ENCODE measurements at regions not wholly inside any gene's neighbourhood (a gene's known extent, or its start where the extent isn't known, plus 50 kb on each side); places are given as distances from the start of the nearest gene placed in this dataset.

- TF ChIP-seq ZNF281 (CRISPR knock-in tag; IDR thresholded peaks at IDR 0.05) = no peak
- no peak for TF ChIP-seq GRHL2 (CRISPR knock-in tag; IDR thresholded peaks at IDR 0.05; ENCODE audit: insufficient replicate concordance, severe bottlenecking)
- TF ChIP-seq MYBL2 (CRISPR knock-in tag; IDR thresholded peaks at IDR 0.05) = no peak
- TF ChIP-seq OVOL2 (CRISPR knock-in tag; IDR thresholded peaks at IDR 0.05; ENCODE audit: borderline replicate concordance) = no peak
- no peak for TF ChIP-seq TP53 (CRISPR knock-in tag; IDR thresholded peaks at IDR 0.05)
- TF ChIP-seq CTCF (IDR thresholded peaks at IDR 0.05) = no peak
Measured at GRCh38 chr11:112805658-112806057, 155.6 kb upstream of the NCAM1 start (continued).

- ChIA-PET POLR2A (no interaction called here), CTCF (interaction anchor here (0.9 to 1.2 kb wide), 6 partner anchors 8 to 526 kb away, joined by 3 to 6 read pairs (median 4); no protein-coding TSS in a partner anchor)
- no peak for DNase-seq (ENCODE audit: low spot score)
- no peak for ATAC-seq
- Mint-ChIP-seq H3K36me3 (0 out of 2 replicates have a peak, but pooled peaks cover 3% of the 10 kb centered on the region), H3K4me3 (no peak overlapping the region), H3K9me3 (peaks cover 21% of the 10 kb centered on the region), H3K27ac (no peak overlapping the region), H3K4me1 (peaks cover 25% of the 10 kb centered on the region), H3K27me3 (ENCODE audit: low read depth) (peaks cover 3% of the 10 kb centered on the region)
- TF ChIP-seq KAT7 (CRISPR knock-in tag; IDR thresholded peaks at IDR 0.05; ENCODE audit: borderline replicate concordance) (no peak), GABPB1 (CRISPR knock-in tag; IDR thresholded peaks at IDR 0.05) (no peak), ELF4 (CRISPR knock-in tag; IDR thresholded peaks at IDR 0.05; ENCODE audit: low read depth) (no peak), MXD4 (CRISPR knock-in tag; IDR thresholded peaks at IDR 0.05; ENCODE audit: borderline replicate concordance) (no peak), ATF1 (CRISPR knock-in tag; IDR thresholded peaks at IDR 0.05) (no peak), HMGA2 (CRISPR knock-in tag; IDR thresholded peaks at IDR 0.05) (no peak), FOXJ3 (CRISPR knock-in tag; IDR thresholded peaks at IDR 0.05; ENCODE audit: borderline replicate concordance) (no peak), HMGXB4 (CRISPR knock-in tag; IDR thresholded peaks at IDR 0.05) (no peak), JAZF1 (CRISPR knock-in tag; IDR thresholded peaks at IDR 0.05) (no peak), AR (CRISPR knock-in tag; IDR thresholded peaks at IDR 0.05) (no peak), STAT6 (CRISPR knock-in tag; conservative IDR thresholded peaks at IDR 0.05; ENCODE audit: low read depth) (no peak), CDX4 (CRISPR knock-in tag; IDR thresholded peaks at IDR 0.05; ENCODE audit: borderline replicate concordance) (no peak), MLX (CRISPR knock-in tag; IDR thresholded peaks at IDR 0.05) (no peak), OVOL2 (CRISPR knock-in tag; IDR thresholded peaks at IDR 0.05; ENCODE audit: borderline replicate concordance) (no peak), MAX (CRISPR knock-in tag; IDR thresholded peaks at IDR 0.05) (no peak)
Measured at GRCh38 chr11:112806256-112806655, 155.0 kb upstream of the NCAM1 start.

Measured in WTC11 (cell line).